H1 (cell line): ENCODE measurements at regions not wholly inside any gene's neighbourhood (a gene's known extent, or its start where the extent isn't known, plus 50 kb on each side); places are given as distances from the start of the nearest gene placed in this dataset.

Experiments used
- CHD2 ChIP-seq: IDR thresholded peaks from 2 replicates; pipeline ENCODE4 v1.6.1; 2012; ENCODE audit warnings: low read length, improper control_type of control experiment
- JUN ChIP-seq: IDR thresholded peaks from 2 replicates; pipeline ENCODE4 v1.6.1; 2011; ENCODE audit warnings: low read depth, mild to moderate bottlenecking, improper control_type of control experiment, low read length

DNA sequence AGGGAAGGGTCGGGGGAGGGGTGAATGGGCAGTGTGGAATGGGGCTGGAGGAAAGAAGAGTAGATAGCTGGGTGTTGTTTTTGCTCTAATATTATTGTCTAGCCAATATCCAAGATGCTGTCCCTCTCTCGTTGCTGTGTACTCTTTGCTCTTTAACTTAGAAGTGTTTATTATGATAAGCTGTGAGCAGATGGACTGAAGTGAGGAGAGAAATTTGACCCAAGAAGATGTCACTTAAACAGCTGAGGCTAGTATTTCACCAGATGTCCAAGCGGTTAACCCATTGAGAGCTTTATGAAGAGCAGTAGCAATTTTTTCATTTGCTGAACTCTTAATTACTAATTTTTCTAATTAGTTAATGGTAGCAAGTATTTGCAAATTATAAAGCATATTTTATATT lies 212.2 kb upstream of the TP63 start:
- no peak for TF ChIP-seq JUN
- no peak for TF ChIP-seq CHD2
